Astrocyte (in vitro differentiated cells and primary cell): ENCODE measurements at regions not wholly inside any gene's neighbourhood (a gene's known extent, or its start where the extent isn't known, plus 50 kb on each side); places are given as distances from the start of the nearest gene placed in this dataset.

ENCODE experiments used
- DNase-seq: peaks from one replicate; pipeline ENCODE4 v3.0.0-alpha.2; 2010; ENCODE audit warnings: low read depth
- FAIRE-seq: peaks from 2 replicates; lab custom pipeline; 2011; peaks lifted over from hg19 to GRCh38; lab: Jason Lieb, UNC
- H2AFZ ChIP-seq: 2 replicates; pipeline ENCODE4 v1.6.0; 2012; ENCODE audit warnings: low read depth, low read length, inconsistent platforms
- H3K27ac ChIP-seq: 2 replicates; pipeline ENCODE4 v1.5.1; 2011; ENCODE audit warnings: low read depth, low read length, inconsistent platforms
- H3K27me3 ChIP-seq: 2 replicates; pipeline ENCODE4 v1.6.0; 2011; ENCODE audit warnings: low read length, inconsistent platforms; ENCODE audit not compliant: insufficient read depth
- H3K36me3 ChIP-seq: 2 replicates; pipeline ENCODE4 v1.5.1; 2011; ENCODE audit warnings: low read length, inconsistent platforms; ENCODE audit not compliant: insufficient read depth
- H3K4me1 ChIP-seq: 2 replicates; pipeline ENCODE4 v1.5.1; 2011; ENCODE audit warnings: low read length, inconsistent platforms; ENCODE audit not compliant: insufficient read depth
- H3K4me2 ChIP-seq: 2 replicates; pipeline ENCODE4 v1.6.0; 2012; ENCODE audit warnings: low read length, inconsistent platforms
- H3K4me3 ChIP-seq: 2 replicates; pipeline ENCODE4 v1.5.1; 2011; ENCODE audit warnings: low read depth, mild to moderate bottlenecking, low read length, inconsistent platforms; ENCODE audit not compliant: insufficient read depth
- H3K79me2 ChIP-seq: 2 replicates; pipeline ENCODE4 v1.6.0; 2012; ENCODE audit warnings: mild to moderate bottlenecking, low read length, inconsistent platforms; ENCODE audit not compliant: insufficient read depth
- H3K9ac ChIP-seq: 2 replicates; pipeline ENCODE4 v1.6.0; 2012; ENCODE audit warnings: mild to moderate bottlenecking, low read length, inconsistent platforms
- H3K9me3 ChIP-seq: 2 replicates; pipeline ENCODE4 v1.5.1; 2012; ENCODE audit warnings: low read depth, mild to moderate bottlenecking, low read length, inconsistent platforms; ENCODE audit not compliant: insufficient read depth
- H4K20me1 ChIP-seq: 2 replicates; pipeline ENCODE4 v1.6.0; 2012; ENCODE audit warnings: low read length, inconsistent platforms; ENCODE audit not compliant: insufficient read depth
- H3K27ac Mint-ChIP-seq: one replicate; pipeline ENCODE4 v1.8.0; 2021; ENCODE audit warnings: mild to moderate bottlenecking, mixed read lengths; ENCODE audit not compliant: unreplicated experiment
- H3K27me3 Mint-ChIP-seq: one replicate; pipeline ENCODE4 v1.8.0; 2021; ENCODE audit warnings: low read depth, mixed read lengths; ENCODE audit not compliant: unreplicated experiment
- H3K36me3 Mint-ChIP-seq: one replicate; pipeline ENCODE4 v1.8.0; 2021; ENCODE audit warnings: low read depth, mixed read lengths; ENCODE audit not compliant: unreplicated experiment
- H3K4me1 Mint-ChIP-seq: one replicate; pipeline ENCODE4 v1.8.0; 2021; ENCODE audit warnings: low read depth, mixed read lengths; ENCODE audit not compliant: unreplicated experiment
- H3K4me3 Mint-ChIP-seq: one replicate; pipeline ENCODE4 v1.8.0; 2021; ENCODE audit warnings: mild to moderate bottlenecking, moderate library complexity, mixed read lengths; ENCODE audit not compliant: unreplicated experiment
- H3K9me3 Mint-ChIP-seq: one replicate; pipeline ENCODE4 v1.8.0; 2021; ENCODE audit warnings: mild to moderate bottlenecking, mixed read lengths; ENCODE audit not compliant: unreplicated experiment
- CTCF ChIP-seq: IDR thresholded peaks from 2 replicates; pipeline ENCODE4 v1.5.1; 2011; ENCODE audit warnings: low read depth, mild to moderate bottlenecking, inconsistent platforms, low read length, moderate library complexity; ENCODE audit not compliant: insufficient read depth
- EZH2 ChIP-seq: IDR thresholded peaks from 2 replicates; pipeline ENCODE4 v1.6.1; 2012; ENCODE audit warnings: mild to moderate bottlenecking, low read length, inconsistent platforms; ENCODE audit not compliant: insufficient read depth

DNA sequence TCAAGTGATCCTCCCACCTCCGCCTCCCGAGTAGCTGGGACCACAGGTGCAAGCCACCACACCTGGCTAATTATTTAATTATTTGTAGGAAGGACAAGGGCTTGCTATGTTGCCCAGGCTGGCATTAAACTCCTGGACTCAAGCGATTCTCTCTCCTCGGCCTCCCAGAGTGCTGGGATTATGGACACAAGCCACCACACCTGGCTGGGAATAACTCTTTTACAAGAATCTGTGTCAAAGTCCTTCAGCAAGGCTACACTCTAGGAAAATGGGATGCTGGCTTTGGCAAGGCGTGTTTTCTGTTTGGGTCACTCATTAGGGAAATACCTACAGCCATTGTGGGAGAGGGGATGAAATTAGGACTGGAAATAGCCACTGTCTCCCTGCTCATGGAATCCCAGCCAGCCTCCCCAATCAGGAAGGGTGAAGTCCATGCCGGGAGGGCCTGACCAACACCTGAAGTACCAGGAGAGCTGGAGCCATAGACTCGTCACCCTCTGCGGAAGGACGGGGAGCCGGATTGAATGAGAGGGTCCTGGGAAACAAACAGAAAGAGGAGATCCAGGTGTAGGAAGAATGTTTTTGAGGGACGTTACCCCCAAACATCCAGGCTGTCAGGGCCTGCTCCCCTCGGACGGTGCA lies 72.2 kb upstream of the MYL10 start:
- peaks cover 12% of the 10 kb centered on the region for H3K27me3 ChIP-seq
- no peak overlapping the region for H3K27ac ChIP-seq
- TF ChIP-seq EZH2 (no peak), CTCF (no peak)
- no peaks in the 10 kb centered on the region for H3K79me2 ChIP-seq
- H3K9ac ChIP-seq = no peak overlapping the region
- H3K36me3 ChIP-seq = no peaks in the 10 kb centered on the region
- Mint-ChIP-seq H3K36me3 (peaks cover 2% of the 10 kb centered on the region), H3K27me3 (peaks cover 24% of the 10 kb centered on the region), H3K27ac (no peak overlapping the region), H3K4me3 (no peak overlapping the region), H3K4me1 (no peaks in the 10 kb centered on the region), H3K9me3 (peaks cover 8% of the 10 kb centered on the region)
- no peaks in the 10 kb centered on the region for H3K4me1 ChIP-seq
- H4K20me1 ChIP-seq = no peaks in the 10 kb centered on the region
- no peak overlapping the region for H2AFZ ChIP-seq
- H3K4me2 ChIP-seq = no peak overlapping the region
- FAIRE-seq (no peak), DNase-seq (no peak)
- no peaks in the 10 kb centered on the region for H3K9me3 ChIP-seq
- H3K4me3 ChIP-seq = no peak overlapping the region

- Histone ChIP-seq H3K9ac (no peak overlapping the region), H3K79me2 (no peaks in the 10 kb centered on the region), H3K27me3 (peaks cover 23% of the 10 kb centered on the region), H3K36me3 (no peaks in the 10 kb centered on the region), H2AFZ (no peak overlapping the region), H3K9me3 (no peaks in the 10 kb centered on the region), H3K4me3 (no peak overlapping the region), H3K4me2 (no peak overlapping the region), H3K27ac (no peak overlapping the region), H3K4me1 (no peaks in the 10 kb centered on the region), H4K20me1 (no peaks in the 10 kb centered on the region)
- H3K36me3 Mint-ChIP-seq = peaks cover 2% of the 10 kb centered on the region
- no peak overlapping the region for H3K4me3 Mint-ChIP-seq
- H3K27me3 Mint-ChIP-seq = peaks cover 28% of the 10 kb centered on the region
- no peak for FAIRE-seq
- DNase-seq = no peak
- H3K27ac Mint-ChIP-seq = no peak overlapping the region
- no peaks in the 10 kb centered on the region for H3K4me1 Mint-ChIP-seq
- TF ChIP-seq EZH2 = no peak
- no peak for TF ChIP-seq CTCF
- peaks cover 8% of the 10 kb centered on the region for H3K9me3 Mint-ChIP-seq
These were observed 73.3 kb upstream of the MYL10 start for GRCh38 chr7:101702362-101702850.

- Histone ChIP-seq H3K36me3 (no peaks in the 10 kb centered on the region), H3K79me2 (no peaks in the 10 kb centered on the region), H3K4me1 (no peaks in the 10 kb centered on the region), H3K4me2 (no peak overlapping the region), H3K4me3 (no peak overlapping the region), H3K9ac (no peak overlapping the region), H2AFZ (no peak overlapping the region), H3K27me3 (peaks cover 28% of the 10 kb centered on the region), H3K9me3 (no peaks in the 10 kb centered on the region), H4K20me1 (no peaks in the 10 kb centered on the region), H3K27ac (no peak overlapping the region)
- DNase-seq (no peak), FAIRE-seq (no peak)
- H3K9me3 Mint-ChIP-seq = peaks cover 2% of the 10 kb centered on the region
- no peak overlapping the region for H3K27ac Mint-ChIP-seq
- H3K4me3 Mint-ChIP-seq = no peak overlapping the region
- TF ChIP-seq CTCF = no peak
- TF ChIP-seq EZH2 = no peak
- H3K4me1 Mint-ChIP-seq = no peaks in the 10 kb centered on the region
- H3K27me3 Mint-ChIP-seq = peaks cover 17% of the 10 kb centered on the region
- H3K36me3 Mint-ChIP-seq = no peaks in the 10 kb centered on the region
These were observed 76.2 kb upstream of the MYL10 start for GRCh38 chr7:101705331-101705730.
